ENCODE measurements at regions not wholly inside any gene's neighbourhood (a gene's known extent, or its start where the extent isn't known, plus 50 kb on each side); places are given as distances from the start of the nearest gene placed in this dataset.

DNA sequence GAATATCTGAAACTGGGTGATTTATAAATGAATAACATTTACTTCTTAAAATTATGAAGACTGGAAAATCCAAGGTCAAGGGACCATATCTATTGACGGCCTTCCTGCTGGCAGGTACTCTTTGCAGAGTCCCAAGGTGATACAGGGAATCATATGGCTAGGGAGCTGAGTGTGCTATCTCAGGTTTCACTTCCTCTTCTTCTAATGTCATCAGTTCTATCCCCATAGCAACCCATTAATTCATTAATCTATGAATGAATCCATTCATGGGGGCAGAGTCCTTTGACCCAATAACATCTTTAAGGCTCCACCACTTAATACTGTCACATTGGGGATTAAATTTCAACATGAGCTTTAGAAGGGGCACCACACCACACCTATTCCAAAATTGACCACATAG, 772.0 kb downstream of the HACE1 start:
- no peak for DNase-seq (ENCODE audit: low read depth in 2 of 2)

DNA sequence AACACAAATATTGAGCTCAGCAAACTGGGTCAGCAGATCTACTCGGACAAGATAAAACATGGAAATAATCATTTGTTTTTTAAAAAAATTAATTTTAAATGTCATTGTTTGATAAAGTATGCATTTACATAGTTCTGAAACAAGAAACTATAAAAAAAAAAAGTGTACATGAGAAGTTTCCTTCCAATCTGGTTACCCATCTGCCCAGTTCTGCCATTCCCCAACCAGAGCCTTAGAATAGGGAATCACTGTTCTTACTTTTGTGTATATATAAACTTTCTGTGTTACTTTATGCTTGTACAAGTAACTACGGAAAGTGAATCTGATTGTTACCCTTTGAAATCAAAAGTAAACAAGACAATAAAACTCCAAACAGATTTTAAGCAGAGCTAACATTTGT, 791.4 kb downstream of the HACE1 start:
- no peak for DNase-seq (ENCODE audit: low read depth in 2 of 2)

DNA sequence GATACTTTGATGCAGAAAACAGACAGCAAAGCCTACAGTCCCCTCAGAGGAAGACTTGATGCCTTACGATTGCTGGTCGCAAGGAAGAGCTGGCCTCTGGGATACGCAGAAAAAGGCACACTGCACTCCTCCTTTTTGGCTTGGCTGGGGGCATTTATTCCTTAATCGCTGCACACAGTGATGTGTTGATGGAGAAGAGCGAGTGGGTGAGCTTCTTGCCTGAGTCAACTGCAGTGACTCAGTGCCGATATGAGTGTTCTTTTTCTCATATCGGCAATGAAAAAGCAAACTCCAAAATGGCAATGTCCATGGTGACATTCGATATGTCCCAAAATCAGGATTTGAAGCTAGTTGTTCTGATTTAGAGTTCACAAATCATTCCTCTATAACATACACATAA, 794.8 kb downstream of the HACE1 start:
- no peak for DNase-seq (ENCODE audit: low read depth in 2 of 2)

DNA sequence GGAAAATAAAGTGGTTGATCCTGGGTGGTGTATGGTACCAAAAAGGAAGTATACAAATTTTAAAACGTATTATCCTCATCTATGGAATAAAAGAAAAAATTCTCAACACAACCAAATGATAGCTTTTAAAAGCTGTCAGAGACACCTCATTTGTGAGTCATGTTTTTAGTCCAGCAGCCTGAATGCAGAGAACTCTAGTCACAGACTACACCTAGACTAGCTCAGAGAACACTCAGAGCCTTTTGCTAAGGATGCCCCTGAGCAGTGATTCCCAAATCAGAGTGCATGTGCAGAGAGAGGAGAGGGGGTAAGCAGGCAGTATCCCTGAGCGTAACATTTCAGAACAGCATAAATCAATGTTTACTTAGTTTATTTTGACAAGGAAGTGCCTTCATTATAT, 809.3 kb downstream of the HACE1 start:
- DNase-seq (ENCODE audit: low read depth in 2 of 2), result no peak

DNA sequence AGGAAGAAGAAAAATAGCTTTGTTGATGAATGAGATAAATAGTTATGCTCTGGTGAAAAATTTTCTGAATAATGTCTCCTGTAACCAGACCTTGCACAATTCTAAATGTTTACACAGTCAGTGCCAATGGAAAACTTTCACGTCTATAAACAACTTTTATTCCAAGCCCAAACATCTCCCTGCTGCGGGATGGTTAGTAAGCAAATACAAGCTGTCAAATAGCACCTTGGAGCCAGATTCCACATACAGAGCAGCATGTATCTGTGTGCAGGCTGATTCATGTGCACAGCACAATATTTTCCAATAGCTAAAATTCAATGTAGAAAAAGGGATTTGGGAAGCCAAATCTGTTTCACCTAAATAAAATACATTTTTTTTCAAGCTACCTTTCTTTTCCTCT, 813.3 kb downstream of the HACE1 start:
- DNase-seq (ENCODE audit: low read depth in 2 of 2), result no peak

DNA sequence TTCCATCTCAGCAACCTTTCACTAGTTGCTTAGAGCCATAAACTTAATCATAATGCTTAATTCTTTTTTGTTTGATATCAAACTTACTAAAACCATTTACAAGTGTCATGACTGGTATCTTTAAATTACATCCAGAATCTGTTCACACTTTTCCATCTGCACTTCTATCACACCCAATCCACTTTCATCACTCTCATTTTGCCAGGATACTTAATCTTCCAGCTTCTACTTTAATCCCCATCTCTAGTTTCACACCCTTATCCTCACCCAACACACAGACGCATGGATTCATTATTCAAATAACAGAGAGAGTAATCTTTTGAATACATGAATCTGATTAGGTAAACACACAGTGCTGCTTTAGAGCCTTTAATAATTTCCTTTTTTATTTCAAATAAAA, 828.4 kb downstream of the HACE1 start:
- DNase-seq (ENCODE audit: low read depth in 2 of 2), result no peak

DNA sequence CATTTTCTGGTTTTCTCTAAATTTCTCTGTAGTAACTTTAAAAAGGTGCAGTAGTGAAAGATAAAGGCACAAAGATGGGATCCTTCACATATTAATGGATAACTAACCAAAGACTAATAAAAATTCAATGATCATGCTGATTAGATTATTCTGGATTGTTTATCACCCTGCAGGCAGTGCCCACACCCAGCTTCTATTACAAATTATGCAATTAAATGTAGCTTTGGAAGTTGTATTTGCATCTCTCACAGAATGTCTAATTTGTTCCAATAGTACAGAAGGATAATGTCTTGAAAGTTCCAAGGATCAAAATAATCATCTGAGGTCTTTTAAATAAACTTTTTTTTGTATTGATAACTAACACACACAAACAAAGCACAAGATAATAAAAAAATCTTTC, 837.6 kb downstream of the HACE1 start:
- no peak for DNase-seq (ENCODE audit: low read depth in 2 of 2)

DNA sequence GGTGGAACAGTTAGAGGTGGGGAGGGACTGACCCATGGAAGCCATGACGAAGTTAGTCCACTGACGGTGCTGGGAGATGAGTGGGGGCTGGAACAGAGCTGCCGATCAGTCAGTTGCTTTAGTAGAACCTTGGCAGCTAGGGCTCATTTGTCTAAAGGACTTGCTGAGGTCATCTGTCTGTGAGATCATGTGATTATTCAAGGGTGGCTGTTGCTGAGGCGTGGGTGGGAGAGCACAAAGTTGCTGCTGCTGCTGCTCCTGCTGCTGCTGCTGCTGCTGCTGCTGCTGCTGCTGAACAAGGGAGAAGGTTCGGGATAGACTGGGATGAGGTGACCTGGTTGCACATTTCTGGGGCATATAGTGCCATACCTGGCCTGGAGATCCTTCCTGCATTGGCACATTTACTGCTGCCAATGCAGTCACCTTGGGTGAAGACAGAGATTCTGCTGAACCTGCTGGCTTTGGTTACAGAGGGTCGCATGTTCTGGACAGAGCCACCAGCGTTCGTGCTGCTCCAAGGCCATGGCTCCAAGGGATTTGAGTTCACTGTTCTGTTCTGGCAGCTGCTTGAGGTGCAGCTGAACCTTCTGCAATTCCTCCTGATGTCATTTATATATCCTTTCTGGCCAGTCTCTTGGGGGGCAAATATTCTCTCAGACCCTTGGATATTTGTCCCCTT, 840.5 kb downstream of the HACE1 start:
- DNase-seq (ENCODE audit: low read depth in 2 of 2), result no peak

DNA sequence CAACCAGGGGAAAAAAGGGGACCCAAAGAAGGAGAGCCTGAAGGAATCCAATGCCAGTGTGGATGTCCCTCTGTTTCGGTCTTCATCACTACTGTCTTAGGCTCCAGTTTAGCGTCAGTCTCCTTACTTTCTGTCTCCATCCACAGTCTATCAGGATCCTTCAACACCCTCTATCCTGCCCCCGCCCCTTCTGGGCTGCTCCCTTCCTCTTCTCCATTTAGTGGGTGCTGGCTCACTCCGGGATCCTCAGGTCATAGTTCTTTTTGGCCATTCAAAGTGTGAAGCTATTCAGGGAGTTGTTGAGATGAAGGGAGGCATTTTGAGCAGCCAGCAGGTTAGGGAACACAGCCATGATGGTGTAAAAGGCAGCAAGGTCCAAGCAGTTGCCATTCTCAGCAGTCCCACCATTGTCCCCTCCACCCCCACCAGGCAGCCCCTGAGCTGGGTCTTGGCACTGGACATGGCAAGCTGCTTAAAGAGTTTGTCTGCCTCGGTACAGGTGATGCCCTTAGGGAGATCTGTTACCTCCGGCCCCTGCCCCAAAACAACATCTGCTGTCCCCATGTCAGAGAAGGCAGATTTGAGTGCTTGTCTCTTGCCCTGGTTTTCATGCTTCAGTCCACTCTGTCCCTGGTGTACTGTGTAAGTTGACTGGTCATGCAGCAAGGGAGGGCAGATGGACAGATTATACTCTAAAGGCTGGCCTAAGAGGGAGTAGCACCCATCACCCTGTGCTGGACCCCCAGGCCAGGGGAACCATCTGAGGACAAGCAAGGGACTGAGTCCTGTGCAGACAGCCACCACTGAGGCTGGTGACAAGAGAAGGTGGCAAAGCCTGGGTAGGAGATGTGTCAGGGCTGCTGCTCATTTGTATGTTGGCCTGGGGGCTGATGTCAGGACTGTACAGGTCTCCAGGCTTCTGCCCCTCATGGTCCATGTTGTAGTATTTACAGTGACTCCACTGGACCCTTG, 842.0 kb downstream of the HACE1 start:
- no peak for DNase-seq (ENCODE audit: low read depth in 2 of 2)

DNA sequence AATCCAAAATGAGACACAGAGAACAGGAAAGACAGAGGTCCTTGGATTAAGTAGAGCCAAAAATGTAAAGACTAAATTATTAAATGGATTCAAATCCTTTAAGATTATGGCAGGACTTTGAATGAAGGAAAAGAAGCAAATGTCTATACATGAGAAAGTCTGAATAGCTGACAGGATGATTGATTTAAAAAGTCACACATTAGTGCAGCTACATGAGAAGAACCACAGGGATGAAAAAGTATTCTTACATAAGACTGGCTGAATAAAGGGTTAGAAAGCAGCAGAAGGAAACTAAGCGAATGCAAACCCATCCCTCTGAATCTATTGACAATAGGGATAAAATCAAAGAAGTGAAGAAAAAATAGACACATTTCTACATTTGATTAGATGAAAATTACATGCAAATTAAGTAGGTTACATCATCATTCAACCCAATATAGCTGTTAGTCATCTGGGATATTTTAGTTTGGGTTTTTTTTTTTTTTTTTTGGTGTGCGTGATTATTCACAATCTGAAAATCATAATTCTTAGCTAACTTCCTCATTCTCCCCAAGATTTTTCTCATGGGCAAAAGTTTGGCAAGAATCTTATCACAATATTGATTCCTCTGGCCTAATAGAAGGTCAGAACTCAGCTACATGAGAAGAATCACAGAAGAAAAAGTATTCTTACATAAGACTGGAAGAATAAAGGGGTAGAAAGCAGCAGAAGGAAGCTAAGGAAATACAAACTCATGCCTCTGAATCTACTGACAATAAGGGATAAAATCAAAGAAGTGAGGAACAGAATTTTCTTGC, 845.4 kb downstream of the HACE1 start:
- no peak for DNase-seq (ENCODE audit: low read depth in 2 of 2)

DNA sequence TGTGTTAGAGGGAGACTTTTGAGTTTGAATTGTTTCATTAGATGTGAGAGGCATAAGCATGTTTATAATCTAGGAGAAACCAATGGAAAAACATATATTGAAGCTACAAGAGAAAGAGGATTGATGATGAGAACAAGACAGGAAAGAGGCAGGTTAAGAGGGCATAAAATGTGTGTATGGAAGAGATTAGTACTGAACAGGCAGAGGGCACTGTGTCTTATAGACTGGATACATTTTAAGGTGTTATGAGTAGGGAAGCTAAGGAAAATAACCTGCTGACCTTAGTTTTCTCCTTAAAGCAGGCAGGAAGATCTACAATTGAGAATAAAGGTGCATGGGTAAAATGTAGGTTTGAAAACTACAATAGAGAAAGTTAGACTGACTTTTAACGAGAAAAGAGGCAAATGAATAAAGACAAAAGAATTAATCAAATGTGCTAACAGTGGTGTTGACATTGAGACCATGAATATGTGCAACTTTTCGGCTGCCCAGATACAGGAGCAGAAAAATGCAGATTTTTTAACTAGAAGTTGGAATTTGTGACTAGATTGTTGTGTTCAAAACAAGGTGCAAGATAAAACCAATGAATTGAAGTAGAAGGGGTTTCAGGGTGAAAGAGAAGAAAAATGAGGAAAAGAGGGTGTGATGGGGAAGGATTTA, 846.3 kb downstream of the HACE1 start:
- DNase-seq (ENCODE audit: low read depth in 2 of 2), result no peak

DNA sequence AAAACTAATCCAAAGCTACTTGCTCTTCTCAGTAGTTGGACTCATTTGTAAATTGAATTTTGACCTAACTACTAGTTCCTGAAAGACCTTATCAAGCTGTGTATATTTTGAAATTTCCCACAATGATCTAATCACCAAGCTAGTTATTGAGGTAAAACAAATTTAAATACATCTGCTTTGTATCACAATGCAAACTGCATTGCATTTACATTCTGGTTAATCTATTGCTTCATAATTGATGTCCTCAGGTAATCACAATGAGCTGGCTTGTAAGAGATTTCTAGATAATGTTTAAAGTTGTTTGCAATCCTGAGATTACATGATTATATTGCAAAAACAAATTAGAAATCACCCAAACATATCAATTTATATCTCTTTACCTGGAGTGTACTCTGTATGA, 848.8 kb downstream of the HACE1 start:
- no peak for DNase-seq (ENCODE audit: low read depth in 2 of 2)

DNA sequence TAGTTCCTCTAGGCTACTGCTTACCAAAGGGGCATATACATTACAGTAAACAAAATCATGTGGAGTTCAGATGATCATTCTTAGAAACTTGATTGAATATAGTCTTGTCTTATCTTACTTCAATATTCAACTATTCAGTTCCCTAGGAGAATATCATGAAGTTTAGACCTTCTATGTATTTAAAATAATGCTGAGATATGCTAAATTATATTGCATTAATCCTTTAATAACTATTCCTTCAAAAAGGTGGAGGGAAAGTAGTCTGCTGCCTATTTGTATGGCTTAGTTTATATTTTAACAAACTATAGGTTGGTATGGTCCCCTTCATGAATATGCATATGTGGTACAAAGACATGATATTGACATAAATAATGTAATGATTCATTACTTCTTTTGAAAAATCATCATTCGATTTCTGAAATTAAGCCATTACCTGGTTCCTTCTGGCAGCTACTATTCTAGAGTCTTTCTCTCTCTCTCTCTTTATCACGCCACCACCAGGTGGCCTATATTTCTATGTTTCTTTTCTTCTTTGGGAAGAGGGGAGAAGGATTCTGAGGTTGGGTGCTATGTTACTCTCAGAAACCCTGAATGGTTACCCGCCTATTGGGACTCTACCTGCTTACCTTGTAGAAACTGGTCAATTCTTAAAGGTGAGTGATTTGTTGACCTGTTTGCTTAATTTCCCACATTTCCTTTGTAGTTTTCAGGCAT, 855.8 kb downstream of the HACE1 start:
- no peak for DNase-seq (ENCODE audit: low read depth in 2 of 2)

DNA sequence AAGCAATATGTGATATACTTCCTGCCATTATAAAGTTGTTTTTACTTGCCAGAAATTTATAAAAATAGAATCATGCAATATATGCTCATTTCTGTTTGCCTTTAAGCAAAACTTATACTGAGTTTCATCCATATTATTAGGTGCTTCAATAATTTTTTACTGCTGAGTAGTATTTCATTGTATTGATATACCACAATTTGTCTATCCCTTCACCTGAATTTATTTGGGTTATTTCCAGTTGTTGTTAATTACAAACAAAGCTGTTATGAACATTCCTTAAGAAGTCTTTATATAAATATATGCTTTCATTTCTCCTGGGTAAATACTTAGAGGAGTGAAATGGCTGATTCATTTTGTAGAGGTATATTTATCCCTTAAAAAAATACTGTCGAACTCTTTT, 864.1 kb downstream of the HACE1 start:
- DNase-seq (ENCODE audit: low read depth in 2 of 2), result no peak

DNA sequence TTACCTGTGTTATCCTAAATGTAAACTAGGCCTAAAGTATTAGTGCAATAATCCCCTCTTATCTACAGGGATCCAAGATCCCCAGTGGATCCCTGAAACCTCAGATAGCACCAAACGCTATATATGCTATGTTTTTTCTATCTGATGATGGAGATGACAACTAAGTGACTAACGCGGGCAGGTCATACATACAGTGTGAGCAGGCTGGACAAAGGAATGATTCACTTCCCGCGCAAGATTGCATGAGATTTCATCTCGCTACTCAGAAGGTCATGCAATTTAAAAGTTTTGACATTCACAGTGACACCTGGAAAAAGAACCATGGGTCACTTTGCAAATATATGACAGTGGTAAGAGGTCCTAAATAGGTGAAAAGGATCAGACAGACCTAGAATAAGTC, 875.9 kb downstream of the HACE1 start:
- no peak for DNase-seq (ENCODE audit: low read depth in 2 of 2)

DNA sequence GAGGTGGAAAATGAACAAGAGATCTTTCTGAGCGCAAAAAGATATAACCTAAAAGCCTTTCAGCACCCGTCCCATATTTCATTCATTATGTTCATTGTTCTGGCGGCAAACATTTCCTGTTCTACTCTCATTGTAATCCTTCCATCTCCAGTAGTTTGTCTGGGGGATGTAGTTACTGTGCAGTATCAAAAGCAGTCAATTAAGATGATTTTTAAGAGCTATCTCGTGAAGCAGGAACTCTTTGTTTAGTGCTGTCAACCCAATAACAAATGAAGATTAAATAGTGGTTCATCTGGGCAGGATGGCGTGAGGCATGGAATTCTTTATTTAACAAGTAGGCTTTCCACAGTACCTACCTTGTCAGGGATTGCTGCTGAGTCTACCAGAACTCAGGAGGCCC, 876.7 kb downstream of the HACE1 start:
- DNase-seq (ENCODE audit: low read depth in 2 of 2), result no peak

DNA sequence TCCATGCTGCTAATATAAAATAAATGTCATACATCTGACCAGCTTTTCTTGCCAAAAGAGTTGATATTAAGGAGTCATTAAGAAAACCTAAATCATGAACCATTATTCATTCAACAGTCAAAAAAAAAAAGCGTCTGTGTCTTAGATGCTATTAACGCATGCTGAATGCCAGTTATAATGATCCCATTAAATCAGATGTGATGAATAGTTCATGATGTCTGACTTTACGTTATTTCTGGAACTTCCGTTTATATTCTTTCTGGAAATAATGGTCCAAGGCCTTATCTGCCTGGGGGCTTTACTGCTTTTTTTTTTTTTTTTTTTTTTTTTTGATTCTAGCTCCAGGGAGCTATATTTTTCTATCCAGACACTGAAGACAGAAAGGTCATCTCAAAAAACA, 877.1 kb downstream of the HACE1 start:
- no peak for DNase-seq (ENCODE audit: low read depth in 2 of 2)

DNA sequence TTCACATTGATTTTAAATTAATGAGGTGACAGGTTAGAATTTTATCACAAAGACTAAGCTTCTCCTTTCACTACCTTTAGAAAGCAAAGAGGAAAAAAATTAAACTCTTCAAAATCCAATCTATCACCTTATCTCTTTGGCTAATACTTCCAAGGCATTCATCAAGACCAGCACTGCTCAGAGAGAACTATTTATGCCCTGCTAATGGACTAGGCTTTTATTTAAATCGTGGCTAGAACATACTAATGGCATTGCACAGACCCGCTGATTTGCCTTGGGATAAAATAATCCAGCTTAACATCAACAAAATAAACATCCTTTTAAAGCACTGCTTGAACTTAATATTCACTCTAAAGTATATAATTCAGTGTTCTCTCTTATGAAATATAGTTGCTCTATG, 880.4 kb downstream of the HACE1 start:
- DNase-seq (ENCODE audit: low read depth in 2 of 2), result no peak

DNA sequence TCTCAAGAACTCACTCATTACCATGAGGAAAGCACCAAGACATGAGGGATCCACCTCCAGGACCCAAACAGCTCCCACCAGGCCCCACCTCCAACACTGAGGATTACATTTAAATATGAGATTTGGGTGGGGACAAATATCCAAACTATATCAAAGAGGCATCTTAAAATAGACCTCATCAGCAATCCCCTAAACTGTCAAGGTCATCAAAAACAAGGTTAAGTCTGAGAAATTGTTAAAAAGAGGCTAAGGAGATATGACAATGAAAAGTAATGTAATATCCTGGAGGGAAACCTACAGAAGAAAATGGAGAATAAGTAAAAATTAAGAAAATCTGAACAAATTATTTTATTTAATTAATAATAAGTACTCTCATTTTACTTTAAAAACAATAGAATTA, 922.3 kb downstream of the HACE1 start:
- DNase-seq (ENCODE audit: low read depth in 2 of 2), result no peak

DNA sequence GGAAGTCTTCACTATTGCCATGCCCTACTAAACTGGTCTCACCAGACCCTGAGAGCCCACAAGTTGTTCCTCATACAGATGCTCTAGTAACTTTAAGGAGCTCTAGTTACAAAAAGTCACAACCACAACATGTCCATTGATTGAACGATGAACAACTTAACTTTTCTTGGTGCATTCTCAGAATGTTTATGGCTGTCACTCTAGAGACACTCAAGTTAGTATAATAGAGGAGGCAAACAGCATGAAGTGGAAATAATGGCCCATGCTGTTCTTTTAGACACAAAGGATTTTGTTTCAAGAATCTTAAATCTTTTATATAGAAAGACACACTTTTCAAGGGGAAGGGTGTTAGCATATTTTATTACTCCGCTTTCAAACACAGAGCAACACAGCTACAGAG, 934.4 kb downstream of the HACE1 start:
- no peak for DNase-seq (ENCODE audit: low read depth in 2 of 2)

DNA sequence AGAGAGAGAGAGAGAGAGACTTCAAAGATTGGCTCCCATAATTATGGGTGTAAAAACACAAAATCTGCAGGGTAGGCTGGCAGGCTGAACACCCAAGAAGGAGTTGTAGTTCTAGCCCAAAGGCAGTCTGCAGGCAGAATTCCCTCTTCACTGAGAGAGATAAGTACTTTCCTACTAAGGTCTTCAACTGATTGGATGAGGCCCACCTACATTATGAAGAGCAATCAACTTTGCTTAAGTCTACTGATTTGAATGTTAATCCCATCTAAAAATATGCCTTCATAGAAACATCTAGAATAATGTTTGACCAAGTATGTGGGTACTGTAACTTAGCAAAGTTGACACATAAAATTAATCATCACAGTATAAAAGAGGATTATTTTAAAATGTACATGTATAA, 949.7 kb downstream of the HACE1 start:
- DNase-seq (ENCODE audit: low read depth in 2 of 2), result no peak
